SK-N-SH (cell line): ENCODE measurements at regions not wholly inside any gene's neighbourhood (a gene's known extent, or its start where the extent isn't known, plus 50 kb on each side); places are given as distances from the start of the nearest gene placed in this dataset.

Experiments used
- CTCF ChIA-PET: fragments of 300-600, 350-600 bp; formaldehyde crosslinking; extraction: SDS; loops from one replicate; lab custom pipeline; 2021; lab: Yijun Ruan, JAX
- POLR2A ChIA-PET: fragments of 350-600 bp; sonication (Branson Sonifier 250); formaldehyde crosslinking; extraction: SDS; loops from one replicate; lab custom pipeline; 2020; ENCODE audit warnings: antibody characterized with exemption, inconsistent platforms; lab: Yijun Ruan, JAX
- DNase-seq: peaks from one replicate; pipeline ENCODE4 v3.0.0; 2012
- H2AFZ ChIP-seq: fragments of 200-600 bp; sonication (generic); 2 replicates; pipeline ENCODE4 v1.8.1; 2016; ENCODE audit warnings: antibody characterized with exemption, mild to moderate bottlenecking, low read depth
- H3F3A ChIP-seq: fragments of 200-600 bp; sonication (generic); replicated peaks from 2 replicates; pipeline ENCODE3; 2016; ENCODE audit warnings: antibody characterized with exemption, mild to moderate bottlenecking; ENCODE audit not compliant: insufficient read depth
- H3K27ac ChIP-seq, 2 experiments: fragments of 200-500 bp in 1 of 2; fragments of 200-600 bp in 1 of 2; sonication (Bioruptor generic) in 1 of 2; sonication (generic), shearing (Covaris generic) in 1 of 2; 2 replicates each; pipeline versions ENCODE4 v1.5.1 to v1.6.1; 2014 to 2016; ENCODE audit warnings: low read depth in 2 of 2, inconsistent platforms in 1 of 2, low read length in 1 of 2, mild to moderate bottlenecking in 1 of 2, mixed read lengths in 1 of 2
- H3K27me3 ChIP-seq: fragments of 200-600 bp; sonication (generic), shearing (Covaris generic); 2 replicates; pipeline ENCODE4 v1.6.1; 2016; ENCODE audit warnings: mixed run types; ENCODE audit not compliant: insufficient read depth
- H3K36me3 ChIP-seq, 2 experiments: fragments of 200-500 bp in 1 of 2; fragments of 200-600 bp in 1 of 2; sonication (Bioruptor generic) in 1 of 2; sonication (generic) in 1 of 2; replicated peaks in 1 of 2; 2 replicates each; pipeline versions ENCODE3 to v1.5.1; 2014 to 2016; ENCODE audit warnings: low read length in 1 of 2, mild to moderate bottlenecking in 1 of 2; ENCODE audit not compliant: insufficient read depth in 2 of 2, control insufficient read depth in 1 of 2
- H3K4me1 ChIP-seq, 2 experiments: fragments of 200-500 bp in 1 of 2; fragments of 200-600 bp in 1 of 2; sonication (Bioruptor generic) in 1 of 2; sonication (generic), shearing (Covaris generic) in 1 of 2; 2 replicates each; pipeline versions ENCODE4 v1.5.1 to v1.6.1; 2014 to 2016; ENCODE audit warnings: low read depth in 1 of 2, low read length in 1 of 2, mixed run types in 1 of 2; ENCODE audit not compliant: insufficient read depth in 2 of 2, control insufficient read depth in 1 of 2
- H3K4me2 ChIP-seq: fragments of 200-600 bp; sonication (generic), shearing (Covaris generic); 2 replicates; pipeline ENCODE4 v1.6.1; 2017; ENCODE audit warnings: mixed run types
- H3K4me3 ChIP-seq, 2 experiments: fragments of 200-500 bp in 1 of 2; fragments of 200-600 bp in 1 of 2; sonication (Bioruptor generic) in 1 of 2; sonication (generic), shearing (Covaris generic) in 1 of 2; 2 replicates each; pipeline versions ENCODE4 v1.5.1 to v1.8.1; 2014 to 2016; ENCODE audit warnings: low read depth in 2 of 2, inconsistent platforms in 1 of 2, low read length in 1 of 2, mild to moderate bottlenecking in 1 of 2, mixed read lengths in 1 of 2, moderate library complexity in 1 of 2
- H3K79me2 ChIP-seq: fragments of 200-600 bp; sonication (generic); 2 replicates; pipeline ENCODE4 v1.8.1; 2017; ENCODE audit warnings: mild to moderate bottlenecking; ENCODE audit not compliant: insufficient read depth
- H3K9ac ChIP-seq: fragments of 200-600 bp; sonication (generic); 2 replicates; pipeline ENCODE4 v1.6.1; 2017; ENCODE audit warnings: mixed run types
- H3K9me2 ChIP-seq: fragments of 200-600 bp; sonication (generic); 2 replicates; pipeline ENCODE4 v1.6.1; 2017; ENCODE audit warnings: mixed run types
- H3K9me3 ChIP-seq: fragments of 200-600 bp; sonication (generic); 2 replicates; pipeline ENCODE4 v1.6.1; 2017; ENCODE audit warnings: mixed run types, mild to moderate bottlenecking, moderate library complexity
- H4K20me1 ChIP-seq: fragments of 200-600 bp; sonication (generic); 2 replicates; pipeline ENCODE4 v1.6.1; 2017; ENCODE audit warnings: mild to moderate bottlenecking, mixed run types; ENCODE audit not compliant: insufficient read depth
- CHD2 ChIP-seq: fragments of 150-350 bp; IDR thresholded peaks from 2 replicates; pipeline ENCODE4 v1.6.1; 2018; ENCODE audit warnings: low read length; ENCODE audit not compliant: partially characterized antibody
- ELF1 ChIP-seq: IDR thresholded peaks from 2 replicates; pipeline ENCODE4 v1.4.0; 2012
- EP300 ChIP-seq, 2 experiments: IDR thresholded peaks; 2 replicates each; pipeline versions ENCODE4 v1.4.0 to v1.6.1; 2012; ENCODE audit warnings: borderline replicate concordance in 1 of 2, low read depth in 1 of 2, low read length in 1 of 2
- EZH2phosphoT487 ChIP-seq: fragments of 200-600 bp; sonication (generic); IDR thresholded peaks from 2 replicates; pipeline ENCODE4 v1.6.1; 2017; ENCODE audit warnings: low read depth, mixed run types, mild to moderate bottlenecking, antibody characterized with exemption, moderate library complexity, borderline replicate concordance
- FOSL2 ChIP-seq: IDR thresholded peaks from 2 replicates; pipeline ENCODE4 v1.4.0; 2012; ENCODE audit warnings: low read depth, mild to moderate bottlenecking, moderate library complexity, borderline replicate concordance
- FOXM1 ChIP-seq: IDR thresholded peaks from 2 replicates; pipeline ENCODE4 v1.4.0; 2012; ENCODE audit warnings: low read depth, mild to moderate bottlenecking
- IRF3 ChIP-seq: fragments of 150-350 bp; IDR thresholded peaks from 2 replicates; pipeline ENCODE4 v1.6.1; 2016; ENCODE audit warnings: mild to moderate bottlenecking, low read depth, low read length
- MAX ChIP-seq: IDR thresholded peaks from 2 replicates; pipeline ENCODE4 v1.4.0; 2012; ENCODE audit warnings: low read depth
- NFIC ChIP-seq: IDR thresholded peaks from 2 replicates; pipeline ENCODE4 v1.4.0; 2012; ENCODE audit warnings: borderline replicate concordance
- NRF1 ChIP-seq: IDR thresholded peaks from 2 replicates; pipeline ENCODE4 v1.6.1; 2012; ENCODE audit warnings: low read depth, mild to moderate bottlenecking, low read length
- RAD21 ChIP-seq: IDR thresholded peaks from 2 replicates; pipeline ENCODE4 v1.6.1; 2012; ENCODE audit warnings: mild to moderate bottlenecking, low read length
- RCOR1 ChIP-seq: fragments of 150-350 bp; IDR thresholded peaks from 2 replicates; pipeline ENCODE4 v1.6.1; 2017; ENCODE audit warnings: antibody characterized with exemption, low read length
- RFX5 ChIP-seq: IDR thresholded peaks from 2 replicates; pipeline ENCODE4 v1.6.1; 2012; ENCODE audit warnings: mild to moderate bottlenecking, improper control_type of control experiment, low read length
- SIN3A ChIP-seq: IDR thresholded peaks from 2 replicates; pipeline ENCODE4 v1.6.1; 2012; ENCODE audit warnings: low read depth, mild to moderate bottlenecking, low read length, moderate library complexity, borderline replicate concordance
- TAF1 ChIP-seq: IDR thresholded peaks from 2 replicates; pipeline ENCODE4 v1.6.1; 2012; ENCODE audit warnings: low read depth, mild to moderate bottlenecking, low read length, moderate library complexity, borderline replicate concordance
- TCF12 ChIP-seq: IDR thresholded peaks from 2 replicates; pipeline ENCODE4 v1.4.0; 2012
- YY1 ChIP-seq: IDR thresholded peaks from 2 replicates; pipeline ENCODE4 v1.4.0; 2012; ENCODE audit warnings: low read depth, mild to moderate bottlenecking
- WGBS: methylation state at CpG from one replicate; pipeline ENCODE4 v1.1.6; 2017; ENCODE audit warnings: low lambda C conversion rate; 5-methylcytosine and 5-hydroxymethylcytosine counted together
- TF ChIP-seq, protein P1 (sequence below): IDR thresholded peaks from 2 replicates; pipeline ENCODE4; 2012
- TF ChIP-seq, protein P2 (sequence below): fragments of 200-600 bp; sonication (generic); IDR thresholded peaks from 2 replicates; pipeline ENCODE4 v1.6.1; 2017; ENCODE audit warnings: antibody characterized with exemption, mild to moderate bottlenecking, moderate library complexity
- TF ChIP-seq, protein P3 (sequence below): IDR thresholded peaks from 2 replicates; pipeline ENCODE4 v1.6.1; 2012; ENCODE audit warnings: mild to moderate bottlenecking, low read depth, low read length, moderate library complexity

- H3K9me3 ChIP-seq: no peaks in the 10 kb centered on the region
- H3K4me2 ChIP-seq: no peak overlapping the region
- H3K9me2 ChIP-seq: no peaks in the 10 kb centered on the region
- TF ChIP-seq NRF1: no peak
- TF ChIP-seq EP300 (IDR thresholded peaks at IDR 0.05; ENCODE audit: borderline replicate concordance in 1 of 2, low read depth in 1 of 2, low read length in 1 of 2): no peak
- no peak for TF ChIP-seq RAD21
- TF ChIP-seq RFX5: no peak
- TF ChIP-seq NFIC: no peak
- TF ChIP-seq, protein P1, sequence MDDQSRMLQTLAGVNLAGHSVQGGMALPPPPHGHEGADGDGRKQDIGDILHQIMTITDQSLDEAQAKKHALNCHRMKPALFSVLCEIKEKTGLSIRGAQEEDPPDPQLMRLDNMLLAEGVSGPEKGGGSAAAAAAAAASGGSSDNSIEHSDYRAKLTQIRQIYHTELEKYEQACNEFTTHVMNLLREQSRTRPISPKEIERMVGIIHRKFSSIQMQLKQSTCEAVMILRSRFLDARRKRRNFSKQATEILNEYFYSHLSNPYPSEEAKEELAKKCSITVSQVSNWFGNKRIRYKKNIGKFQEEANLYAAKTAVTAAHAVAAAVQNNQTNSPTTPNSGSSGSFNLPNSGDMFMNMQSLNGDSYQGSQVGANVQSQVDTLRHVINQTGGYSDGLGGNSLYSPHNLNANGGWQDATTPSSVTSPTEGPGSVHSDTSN: no peak
- no peak for TF ChIP-seq TCF12
- TF ChIP-seq RCOR1: no peak
- TF ChIP-seq FOXM1: no peak
- TF ChIP-seq YY1: no peak
- TF ChIP-seq ELF1: no peak
- TF ChIP-seq, protein P2, sequence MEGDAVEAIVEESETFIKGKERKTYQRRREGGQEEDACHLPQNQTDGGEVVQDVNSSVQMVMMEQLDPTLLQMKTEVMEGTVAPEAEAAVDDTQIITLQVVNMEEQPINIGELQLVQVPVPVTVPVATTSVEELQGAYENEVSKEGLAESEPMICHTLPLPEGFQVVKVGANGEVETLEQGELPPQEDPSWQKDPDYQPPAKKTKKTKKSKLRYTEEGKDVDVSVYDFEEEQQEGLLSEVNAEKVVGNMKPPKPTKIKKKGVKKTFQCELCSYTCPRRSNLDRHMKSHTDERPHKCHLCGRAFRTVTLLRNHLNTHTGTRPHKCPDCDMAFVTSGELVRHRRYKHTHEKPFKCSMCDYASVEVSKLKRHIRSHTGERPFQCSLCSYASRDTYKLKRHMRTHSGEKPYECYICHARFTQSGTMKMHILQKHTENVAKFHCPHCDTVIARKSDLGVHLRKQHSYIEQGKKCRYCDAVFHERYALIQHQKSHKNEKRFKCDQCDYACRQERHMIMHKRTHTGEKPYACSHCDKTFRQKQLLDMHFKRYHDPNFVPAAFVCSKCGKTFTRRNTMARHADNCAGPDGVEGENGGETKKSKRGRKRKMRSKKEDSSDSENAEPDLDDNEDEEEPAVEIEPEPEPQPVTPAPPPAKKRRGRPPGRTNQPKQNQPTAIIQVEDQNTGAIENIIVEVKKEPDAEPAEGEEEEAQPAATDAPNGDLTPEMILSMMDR: no peak
- TF ChIP-seq FOSL2: no peak
- no peak for TF ChIP-seq SIN3A
- TF ChIP-seq MAX: no peak
- no peak for TF ChIP-seq IRF3
- TF ChIP-seq TAF1: no peak
- no peak for TF ChIP-seq EZH2phosphoT487
- TF ChIP-seq, protein P3, sequence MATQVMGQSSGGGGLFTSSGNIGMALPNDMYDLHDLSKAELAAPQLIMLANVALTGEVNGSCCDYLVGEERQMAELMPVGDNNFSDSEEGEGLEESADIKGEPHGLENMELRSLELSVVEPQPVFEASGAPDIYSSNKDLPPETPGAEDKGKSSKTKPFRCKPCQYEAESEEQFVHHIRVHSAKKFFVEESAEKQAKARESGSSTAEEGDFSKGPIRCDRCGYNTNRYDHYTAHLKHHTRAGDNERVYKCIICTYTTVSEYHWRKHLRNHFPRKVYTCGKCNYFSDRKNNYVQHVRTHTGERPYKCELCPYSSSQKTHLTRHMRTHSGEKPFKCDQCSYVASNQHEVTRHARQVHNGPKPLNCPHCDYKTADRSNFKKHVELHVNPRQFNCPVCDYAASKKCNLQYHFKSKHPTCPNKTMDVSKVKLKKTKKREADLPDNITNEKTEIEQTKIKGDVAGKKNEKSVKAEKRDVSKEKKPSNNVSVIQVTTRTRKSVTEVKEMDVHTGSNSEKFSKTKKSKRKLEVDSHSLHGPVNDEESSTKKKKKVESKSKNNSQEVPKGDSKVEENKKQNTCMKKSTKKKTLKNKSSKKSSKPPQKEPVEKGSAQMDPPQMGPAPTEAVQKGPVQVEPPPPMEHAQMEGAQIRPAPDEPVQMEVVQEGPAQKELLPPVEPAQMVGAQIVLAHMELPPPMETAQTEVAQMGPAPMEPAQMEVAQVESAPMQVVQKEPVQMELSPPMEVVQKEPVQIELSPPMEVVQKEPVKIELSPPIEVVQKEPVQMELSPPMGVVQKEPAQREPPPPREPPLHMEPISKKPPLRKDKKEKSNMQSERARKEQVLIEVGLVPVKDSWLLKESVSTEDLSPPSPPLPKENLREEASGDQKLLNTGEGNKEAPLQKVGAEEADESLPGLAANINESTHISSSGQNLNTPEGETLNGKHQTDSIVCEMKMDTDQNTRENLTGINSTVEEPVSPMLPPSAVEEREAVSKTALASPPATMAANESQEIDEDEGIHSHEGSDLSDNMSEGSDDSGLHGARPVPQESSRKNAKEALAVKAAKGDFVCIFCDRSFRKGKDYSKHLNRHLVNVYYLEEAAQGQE: no peak
- no peak for TF ChIP-seq CHD2
- no peaks in the 10 kb centered on the region; a peak in 1 of 4 replicates for H3K4me1 ChIP-seq
- H3K27me3 ChIP-seq: no peaks in the 10 kb centered on the region
- no peak overlapping the region for H3K9ac ChIP-seq
- no peak for DNase-seq
- ChIA-PET CTCF (interaction anchor here (1.5 to 2.4 kb wide), 4 partner anchors 11 to 905 kb away, joined by 3 to 9 read pairs (median 4); no protein-coding TSS in a partner anchor), POLR2A (no interaction called here)
- H3K79me2 ChIP-seq: no peaks in the 10 kb centered on the region
- H2AFZ ChIP-seq: no peak overlapping the region
- H3K36me3 ChIP-seq: peaks cover 0 to under 1% of the 10 kb centered on the region in 2 experiments
- 46% methylated on average over 5 of the region's 5 CpGs for WGBS
- H3K27ac ChIP-seq: no peak overlapping the region
- no peaks in the 10 kb centered on the region for H3F3A ChIP-seq
- H4K20me1 ChIP-seq: no peaks in the 10 kb centered on the region
- H3K4me3 ChIP-seq: no peak overlapping the region
Observed at GRCh38 chr6:144480473-144480872, 195.3 kb downstream of the UTRN start.
